H1 (cell line): ENCODE measurements at regions not wholly inside any gene's neighbourhood (a gene's known extent, or its start where the extent isn't known, plus 50 kb on each side); places are given as distances from the start of the nearest gene placed in this dataset.

Source experiments
- CTCF ChIA-PET: fragments of 300-600 bp; sonication (Branson Sonifier 250); formaldehyde crosslinking; loops from one replicate; lab custom pipeline; 2021; ENCODE audit not compliant: partially characterized antibody; lab: Charles Lee
- POLR2A ChIA-PET: fragments of 300-600 bp; sonication (Branson Sonifier 250); formaldehyde crosslinking; loops from one replicate; lab custom pipeline; 2021; ENCODE audit warnings: inconsistent platforms; ENCODE audit not compliant: partially characterized antibody; lab: Charles Lee
- DNase-seq, 2 experiments: peaks; one replicate each; pipeline versions ENCODE4 v3.0.0 to v3.0.0-alpha.2; 2010 to 2022; ENCODE audit warnings: low spot score in 2 of 2, low read depth in 1 of 2, mixed read lengths in 1 of 2
- FAIRE-seq: peaks from 2 replicates; lab custom pipeline; 2011; peaks lifted over from hg19 to GRCh38; lab: Jason Lieb, UNC
- H2AFZ ChIP-seq: 2 replicates; pipeline ENCODE4 v1.8.1; 2012; ENCODE audit warnings: low read length, inconsistent platforms
- H2AK5ac ChIP-seq: 2 replicates; pipeline ENCODE4 v1.6.1; 2013; ENCODE audit warnings: low read depth, low read length
- H2BK120ac ChIP-seq: replicated peaks from 2 replicates; pipeline ENCODE3; 2013; ENCODE audit warnings: low read depth, low read length, inconsistent platforms
- H2BK12ac ChIP-seq: 2 replicates; pipeline ENCODE4 v1.6.1; 2013; ENCODE audit warnings: low read depth, low read length
- H2BK15ac ChIP-seq: 2 replicates; pipeline ENCODE4 v1.6.1; 2013; ENCODE audit warnings: low read length
- H2BK20ac ChIP-seq: 2 replicates; pipeline ENCODE4 v1.6.1; 2013; ENCODE audit warnings: low read length
- H2BK5ac ChIP-seq: 2 replicates; pipeline ENCODE4 v1.6.1; 2013; ENCODE audit warnings: low read depth, low read length
- H3K14ac ChIP-seq: 2 replicates; pipeline ENCODE4 v1.6.1; 2013; ENCODE audit warnings: inconsistent platforms; ENCODE audit not compliant: insufficient read length
- H3K18ac ChIP-seq: 2 replicates; pipeline ENCODE4 v1.6.1; 2013; ENCODE audit warnings: low read length; ENCODE audit errors: extremely low read depth
- H3K23ac ChIP-seq: 2 replicates; pipeline ENCODE4 v1.6.1; 2013; ENCODE audit warnings: inconsistent platforms; ENCODE audit not compliant: insufficient read length
- H3K23me2 ChIP-seq: 2 replicates; pipeline ENCODE4 v1.6.1; 2013; ENCODE audit warnings: low read depth, low read length
- H3K27ac ChIP-seq: 2 replicates; pipeline ENCODE4 v1.6.1; 2011; ENCODE audit warnings: low read depth, low read length, inconsistent platforms
- H3K27me3 ChIP-seq, 4 experiments: replicated peaks in 1 of 4; 1 replicate in 1 of 4; 2 replicates in 3 of 4; pipeline versions ENCODE4 v1.6.1 to v1.8.1; 2011 to 2013; ENCODE audit warnings: low read length in 3 of 4, mild to moderate bottlenecking in 3 of 4, inconsistent platforms in 2 of 4, mixed read lengths in 2 of 4, moderate library complexity in 1 of 4; ENCODE audit not compliant: control insufficient read depth in 3 of 4, insufficient read depth in 3 of 4; ENCODE audit errors: extremely low read depth in 1 of 4
- H3K36me3 ChIP-seq, 4 experiments: 2 replicates each; pipeline versions ENCODE4 v1.6.1 to v1.8.1; 2011 to 2013; ENCODE audit warnings: mild to moderate bottlenecking in 4 of 4, low read length in 3 of 4, moderate library complexity in 2 of 4, control low read depth in 1 of 4, inconsistent platforms in 1 of 4; ENCODE audit not compliant: insufficient read depth in 4 of 4, control insufficient read depth in 2 of 4
- H3K4ac ChIP-seq: replicated peaks from 2 replicates; pipeline ENCODE3; 2013; ENCODE audit warnings: low read length, low read depth, mixed read lengths, inconsistent platforms; ENCODE audit not compliant: insufficient read length
- H3K4me1 ChIP-seq, 4 experiments: replicated peaks in 1 of 4; 1 replicate in 1 of 4; 2 replicates in 3 of 4; pipeline versions ENCODE4 v1.6.1 to v1.8.1; 2011 to 2013; ENCODE audit warnings: low read length in 3 of 4, inconsistent platforms in 2 of 4, mixed read lengths in 1 of 4; ENCODE audit not compliant: insufficient read depth in 4 of 4, control insufficient read depth in 3 of 4
- H3K4me2 ChIP-seq, 2 experiments: 2 replicates each; pipeline versions ENCODE4 v1.6.1 to v1.8.1; 2011 to 2013; ENCODE audit warnings: low read depth in 2 of 2, low read length in 2 of 2, control low read depth in 1 of 2, inconsistent platforms in 1 of 2, mild to moderate bottlenecking in 1 of 2; ENCODE audit not compliant: insufficient read depth in 1 of 2
- H3K4me3 ChIP-seq, 4 experiments: fragments of 200-600, 300-600 bp in 1 of 4; sonication (generic), shearing (Covaris generic), sonication (Bioruptor Twin) in 1 of 4; 2 replicates each; pipeline versions ENCODE4 v1.5.1 to v1.8.1; 2011 to 2016; ENCODE audit warnings: low read length in 4 of 4, low read depth in 3 of 4, control low read depth in 2 of 4, inconsistent platforms in 2 of 4, mild to moderate bottlenecking in 2 of 4, mixed read lengths in 1 of 4, moderate library complexity in 1 of 4; ENCODE audit not compliant: insufficient read depth in 2 of 4; ENCODE audit errors: extremely low read depth in 1 of 4
- H3K56ac ChIP-seq: replicated peaks from 2 replicates; pipeline ENCODE3; 2013; ENCODE audit warnings: low read depth, mild to moderate bottlenecking, mixed read lengths, low read length, inconsistent platforms; ENCODE audit not compliant: insufficient read length
- H3K79me1 ChIP-seq: 2 replicates; pipeline ENCODE4 v1.6.1; 2013; ENCODE audit warnings: low read depth, low read length, control low read depth
- H3K79me2 ChIP-seq, 2 experiments: 2 replicates each; pipeline versions ENCODE4 v1.6.1 to v1.8.1; 2012 to 2013; ENCODE audit warnings: low read length in 2 of 2, mild to moderate bottlenecking in 2 of 2, inconsistent platforms in 1 of 2; ENCODE audit not compliant: insufficient read depth in 2 of 2, control insufficient read depth in 1 of 2
- H3K9ac ChIP-seq, 4 experiments: replicated peaks in 1 of 4; 1 replicate in 1 of 4; 2 replicates in 3 of 4; pipeline versions ENCODE4 v1.6.1 to v1.8.1; 2011 to 2013; ENCODE audit warnings: low read depth in 3 of 4, low read length in 3 of 4, control low read depth in 2 of 4, mild to moderate bottlenecking in 2 of 4, moderate library complexity in 2 of 4, inconsistent platforms in 1 of 4; ENCODE audit errors: extremely low read depth in 1 of 4
- H3K9me3 ChIP-seq, 2 experiments: 2 replicates each; pipeline versions ENCODE4 v1.6.1 to v1.8.1; 2012 to 2013; ENCODE audit warnings: mild to moderate bottlenecking in 2 of 2, moderate library complexity in 2 of 2, control low read depth in 1 of 2, inconsistent platforms in 1 of 2, low read depth in 1 of 2, low read length in 1 of 2, mixed read lengths in 1 of 2; ENCODE audit not compliant: insufficient read depth in 2 of 2
- H4K20me1 ChIP-seq, 2 experiments: replicated peaks in 1 of 2; 2 replicates each; pipeline versions ENCODE3 to v1.8.1; 2011 to 2013; ENCODE audit warnings: inconsistent platforms in 2 of 2, low read length in 2 of 2, mild to moderate bottlenecking in 1 of 2; ENCODE audit not compliant: insufficient read depth in 2 of 2, control insufficient read depth in 1 of 2
- H4K5ac ChIP-seq: 2 replicates; pipeline ENCODE4 v1.6.1; 2013; ENCODE audit warnings: low read length, low read depth, mixed read lengths, inconsistent platforms; ENCODE audit not compliant: insufficient read length
- H4K8ac ChIP-seq: 2 replicates; pipeline ENCODE4 v1.8.0; 2013; ENCODE audit warnings: mild to moderate bottlenecking, moderate library complexity, low read length, inconsistent platforms; ENCODE audit not compliant: insufficient read depth; ENCODE audit errors: extremely low read depth
- H4K91ac ChIP-seq: replicated peaks from 2 replicates; pipeline ENCODE3; 2013; ENCODE audit warnings: low read length, mixed read lengths, inconsistent platforms; ENCODE audit not compliant: insufficient read length
- BCL11A ChIP-seq, 2 experiments: IDR thresholded peaks; one replicate each; pipeline ENCODE4 v1.6.1; 2011; ENCODE audit warnings: low read depth in 2 of 2, low read length in 2 of 2, mild to moderate bottlenecking in 2 of 2
- CBX8 ChIP-seq: fragments of 300-800, 300-1000 bp; sonication (generic); IDR thresholded peaks from 2 replicates; pipeline ENCODE4 v1.7.1; 2016; ENCODE audit warnings: low read depth, low read length, borderline replicate concordance
- CHD2 ChIP-seq: IDR thresholded peaks from 2 replicates; pipeline ENCODE4 v1.6.1; 2012; ENCODE audit warnings: low read length, improper control_type of control experiment
- CTBP2 ChIP-seq: IDR thresholded peaks from 2 replicates; pipeline ENCODE4 v1.7.0; 2011; ENCODE audit warnings: borderline replicate concordance, mild to moderate bottlenecking, moderate library complexity, mixed read lengths, low read length; ENCODE audit not compliant: insufficient read depth, insufficient read length
- EZH2 ChIP-seq: fragments of 200-600 bp; sonication (generic); IDR thresholded peaks from 2 replicates; pipeline ENCODE4 v1.7.1; 2012; ENCODE audit warnings: low read depth, mild to moderate bottlenecking, moderate library complexity, low read length, inconsistent platforms; ENCODE audit not compliant: severe bottlenecking
- KDM4A ChIP-seq: IDR thresholded peaks from one replicate; pipeline ENCODE4 v1.7.1; 2012; ENCODE audit warnings: low read depth, mild to moderate bottlenecking, moderate library complexity, low read length, inconsistent platforms; ENCODE audit not compliant: severe bottlenecking
- POLR2A ChIP-seq, 2 experiments: IDR thresholded peaks; 1 replicate in 1 of 2; 2 replicates in 1 of 2; pipeline ENCODE4 v1.6.1; 2011; ENCODE audit warnings: low read depth in 2 of 2, low read length in 2 of 2, mild to moderate bottlenecking in 2 of 2; ENCODE audit errors: control extremely low read depth in 1 of 2
- POU5F1 ChIP-seq: IDR thresholded peaks from 2 replicates; pipeline ENCODE4 v1.6.1; 2011; ENCODE audit warnings: low read depth, mild to moderate bottlenecking, low read length, moderate library complexity
- SRF ChIP-seq: IDR thresholded peaks from 2 replicates; pipeline ENCODE4 v1.6.1; 2011; ENCODE audit warnings: mild to moderate bottlenecking, low read depth, low read length, moderate library complexity
- WGBS, 2 experiments: shearing (Covaris generic) in 1 of 2; methylation state at CpG; one replicate each; pipeline versions ENCODE4 v1.1.6 to v1.1.7; 2013 to 2015; ENCODE audit warnings: low lambda C conversion rate in 2 of 2, mixed read lengths in 2 of 2, inconsistent platforms in 1 of 2, low coverage in 1 of 2, missing lambda C conversion rate in 1 of 2; ENCODE audit not compliant: insufficient replicate concordance in 2 of 2, insufficient coverage in 1 of 2, insufficient read length in 1 of 2; ENCODE audit errors: extremely low coverage in 1 of 2, missing lambda C conversion rate in 1 of 2; 5-methylcytosine and 5-hydroxymethylcytosine counted together

DNA sequence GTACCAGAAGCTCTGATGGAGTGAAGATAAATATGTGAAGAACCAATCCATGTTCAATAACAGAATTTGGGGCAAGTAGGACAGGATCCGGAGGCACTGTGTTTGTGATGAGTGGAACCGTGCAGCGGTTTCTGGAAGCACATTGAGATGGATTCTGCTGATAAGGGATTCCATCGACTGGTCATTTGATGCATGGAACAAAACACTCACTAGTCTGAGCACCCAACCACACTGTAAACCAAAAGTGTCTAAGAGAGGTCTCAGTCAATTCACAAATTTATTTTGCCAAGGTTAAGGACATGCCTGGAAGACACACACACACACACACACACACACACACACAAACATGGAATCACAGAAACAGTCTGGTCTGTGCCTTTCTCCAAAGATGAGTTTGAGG is 459.5 kb downstream of the FBXO15 start:
- H2BK20ac ChIP-seq = no peak overlapping the region
- H4K8ac ChIP-seq = no peak overlapping the region
- H2AK5ac ChIP-seq = no peak overlapping the region
- CTCF ChIA-PET = no interaction called here
- H3K14ac ChIP-seq = no peak overlapping the region
- POLR2A ChIA-PET = no interaction called here
- H3K9me3 ChIP-seq = no peaks in the 10 kb centered on the region
- TF ChIP-seq BCL11A (IDR thresholded peaks at IDR 0.05; ENCODE audit: low read depth in 2 of 2, low read length in 2 of 2) (no peak), EZH2 (no peak), CTBP2 (no peak), SRF (no peak), POLR2A (IDR thresholded peaks at IDR 0.05; ENCODE audit: control extremely low read depth in 1 of 2, low read depth in 2 of 2, low read length in 2 of 2) (no peak), KDM4A (no peak), POU5F1 (no peak), CBX8 (no peak), CHD2 (no peak)
- TF ChIP-seq, all 59 proteins: peak for 0
- Histone ChIP-seq H3K23ac (no peak overlapping the region), H2BK5ac (no peak overlapping the region), H2AFZ (peak overlapping the region; percentile 60; the same call in 1 of the 2 replicates), H3K23me2 (no peaks in the 10 kb centered on the region), H3K27me3 (no peaks in the 10 kb centered on the region), H3K79me2 (no peaks in the 10 kb centered on the region), H3K4me1 (peaks cover 0 to 13% (median 1%) of the 10 kb centered on the region in 4 experiments; a peak in 4 of 7 replicates), H3K4me2 (no peak overlapping the region), H2BK120ac (no peak overlapping the region), H4K20me1 (no peaks in the 10 kb centered on the region), H2BK15ac (no peak overlapping the region), H3K4ac (no peak overlapping the region), H4K91ac (no peak overlapping the region), H3K9ac (no peak overlapping the region), H3K36me3 (no peaks in the 10 kb centered on the region), H3K27ac (no peak overlapping the region), H3K79me1 (no peaks in the 10 kb centered on the region), H2BK12ac (no peak overlapping the region), H3K18ac (no peak overlapping the region), H3K56ac (no peak overlapping the region), H3K4me3 (no peak overlapping the region), H4K5ac (no peak overlapping the region)
- FAIRE-seq (no peak), DNase-seq (no peak)
- WGBS, 2 experiments = 92% methylated on average over 4 of the region's 4 CpGs; no CpG with 5 or more reads in 1 of the 2 experiments
